ENCODE measurements at regions not wholly inside any gene's neighbourhood (a gene's known extent, or its start where the extent isn't known, plus 50 kb on each side); places are given as distances from the start of the nearest gene placed in this dataset.

DNA sequence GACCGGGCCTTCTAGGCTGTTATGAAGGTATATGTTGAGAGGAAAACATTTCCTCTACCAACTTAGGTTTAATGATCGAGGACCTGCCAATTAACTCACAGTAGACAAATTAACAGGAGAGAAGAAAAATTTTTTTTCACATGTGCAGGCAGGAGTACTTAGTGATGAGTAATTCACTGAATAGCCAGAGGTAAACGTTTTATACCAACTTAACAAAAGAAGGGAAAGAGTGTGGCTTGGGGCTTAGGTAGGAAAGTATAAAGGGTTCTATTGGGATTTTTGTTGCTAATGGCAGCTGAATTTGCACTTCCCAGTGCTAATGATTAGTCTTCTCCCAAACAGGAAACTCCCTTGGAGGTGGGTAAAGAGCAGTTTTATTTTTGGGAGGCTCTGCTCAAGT, 121.6 kb upstream of the HS3ST4 start:
- TF ChIP-seq RCOR1 (IDR thresholded peaks at IDR 0.05; ENCODE audit: low read length) (no peak), TAF1 (IDR thresholded peaks at IDR 0.05; ENCODE audit: borderline replicate concordance, low read depth, low read length) (no peak), MEF2A (IDR thresholded peaks at IDR 0.05; ENCODE audit: borderline replicate concordance, low read depth) (no peak), USF2 (IDR thresholded peaks at IDR 0.05; ENCODE audit: borderline replicate concordance, low read depth, low read length) (no peak)
- TF ChIP-seq, protein P1, sequence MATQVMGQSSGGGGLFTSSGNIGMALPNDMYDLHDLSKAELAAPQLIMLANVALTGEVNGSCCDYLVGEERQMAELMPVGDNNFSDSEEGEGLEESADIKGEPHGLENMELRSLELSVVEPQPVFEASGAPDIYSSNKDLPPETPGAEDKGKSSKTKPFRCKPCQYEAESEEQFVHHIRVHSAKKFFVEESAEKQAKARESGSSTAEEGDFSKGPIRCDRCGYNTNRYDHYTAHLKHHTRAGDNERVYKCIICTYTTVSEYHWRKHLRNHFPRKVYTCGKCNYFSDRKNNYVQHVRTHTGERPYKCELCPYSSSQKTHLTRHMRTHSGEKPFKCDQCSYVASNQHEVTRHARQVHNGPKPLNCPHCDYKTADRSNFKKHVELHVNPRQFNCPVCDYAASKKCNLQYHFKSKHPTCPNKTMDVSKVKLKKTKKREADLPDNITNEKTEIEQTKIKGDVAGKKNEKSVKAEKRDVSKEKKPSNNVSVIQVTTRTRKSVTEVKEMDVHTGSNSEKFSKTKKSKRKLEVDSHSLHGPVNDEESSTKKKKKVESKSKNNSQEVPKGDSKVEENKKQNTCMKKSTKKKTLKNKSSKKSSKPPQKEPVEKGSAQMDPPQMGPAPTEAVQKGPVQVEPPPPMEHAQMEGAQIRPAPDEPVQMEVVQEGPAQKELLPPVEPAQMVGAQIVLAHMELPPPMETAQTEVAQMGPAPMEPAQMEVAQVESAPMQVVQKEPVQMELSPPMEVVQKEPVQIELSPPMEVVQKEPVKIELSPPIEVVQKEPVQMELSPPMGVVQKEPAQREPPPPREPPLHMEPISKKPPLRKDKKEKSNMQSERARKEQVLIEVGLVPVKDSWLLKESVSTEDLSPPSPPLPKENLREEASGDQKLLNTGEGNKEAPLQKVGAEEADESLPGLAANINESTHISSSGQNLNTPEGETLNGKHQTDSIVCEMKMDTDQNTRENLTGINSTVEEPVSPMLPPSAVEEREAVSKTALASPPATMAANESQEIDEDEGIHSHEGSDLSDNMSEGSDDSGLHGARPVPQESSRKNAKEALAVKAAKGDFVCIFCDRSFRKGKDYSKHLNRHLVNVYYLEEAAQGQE (IDR thresholded peaks at IDR 0.05; ENCODE audit: low read depth, low read length): no peak
- TF ChIP-seq, protein P2, sequence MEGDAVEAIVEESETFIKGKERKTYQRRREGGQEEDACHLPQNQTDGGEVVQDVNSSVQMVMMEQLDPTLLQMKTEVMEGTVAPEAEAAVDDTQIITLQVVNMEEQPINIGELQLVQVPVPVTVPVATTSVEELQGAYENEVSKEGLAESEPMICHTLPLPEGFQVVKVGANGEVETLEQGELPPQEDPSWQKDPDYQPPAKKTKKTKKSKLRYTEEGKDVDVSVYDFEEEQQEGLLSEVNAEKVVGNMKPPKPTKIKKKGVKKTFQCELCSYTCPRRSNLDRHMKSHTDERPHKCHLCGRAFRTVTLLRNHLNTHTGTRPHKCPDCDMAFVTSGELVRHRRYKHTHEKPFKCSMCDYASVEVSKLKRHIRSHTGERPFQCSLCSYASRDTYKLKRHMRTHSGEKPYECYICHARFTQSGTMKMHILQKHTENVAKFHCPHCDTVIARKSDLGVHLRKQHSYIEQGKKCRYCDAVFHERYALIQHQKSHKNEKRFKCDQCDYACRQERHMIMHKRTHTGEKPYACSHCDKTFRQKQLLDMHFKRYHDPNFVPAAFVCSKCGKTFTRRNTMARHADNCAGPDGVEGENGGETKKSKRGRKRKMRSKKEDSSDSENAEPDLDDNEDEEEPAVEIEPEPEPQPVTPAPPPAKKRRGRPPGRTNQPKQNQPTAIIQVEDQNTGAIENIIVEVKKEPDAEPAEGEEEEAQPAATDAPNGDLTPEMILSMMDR (IDR thresholded peaks at IDR 0.05): no peak

Measured in SK-N-SH (cell line).